ENCODE measurements at regions not wholly inside any gene's neighbourhood (a gene's known extent, or its start where the extent isn't known, plus 50 kb on each side); places are given as distances from the start of the nearest gene placed in this dataset.

- intact Hi-C loops (cut with DNase I): no loop called here
- no peak for TF ChIP-seq CTCF (IDR thresholded peaks at IDR 0.05)
- no peak overlapping the region for H3K9ac ChIP-seq (ENCODE audit: low read depth in 2 of 2, low read length in 2 of 2)
- H3K4me1 ChIP-seq: no peaks in the 10 kb centered on the region
- no peak for DNase-seq
- H3K36me3 ChIP-seq: no peaks in the 10 kb centered on the region
- no peak overlapping the region for H3K27ac ChIP-seq
- no peaks in the 10 kb centered on the region for H3K27me3 ChIP-seq
- H3K4me3 ChIP-seq: no peak overlapping the region
- no peaks in the 10 kb centered on the region for H3K9me3 ChIP-seq
Measured at GRCh38 chr12:105998561-105998960, 140.2 kb downstream of the NUAK1 start.

GRCh38 chr12:106000382-106001104 lies 138.2 kb downstream of the NUAK1 start:
- Histone ChIP-seq H3K4me1 (no peaks in the 10 kb centered on the region), H3K27ac (no peak overlapping the region), H3K9me3 (no peaks in the 10 kb centered on the region), H3K4me3 (no peak overlapping the region), H3K9ac (ENCODE audit: low read depth in 2 of 2, low read length in 2 of 2) (no peak overlapping the region), H3K36me3 (no peaks in the 10 kb centered on the region), H3K27me3 (no peaks in the 10 kb centered on the region)
- intact Hi-C loops (cut with DNase I): no loop called here
- no peak for DNase-seq
- no peak for TF ChIP-seq CTCF (IDR thresholded peaks at IDR 0.05)

- Histone ChIP-seq H3K27me3 (no peaks in the 10 kb centered on the region), H3K36me3 (no peaks in the 10 kb centered on the region), H3K4me1 (no peaks in the 10 kb centered on the region), H3K9ac (ENCODE audit: low read depth in 2 of 2, low read length in 2 of 2) (no peak overlapping the region), H3K4me3 (no peak overlapping the region), H3K27ac (no peak overlapping the region), H3K9me3 (no peaks in the 10 kb centered on the region)
- no peak for TF ChIP-seq CTCF (IDR thresholded peaks at IDR 0.05)
- DNase-seq: no peak
- intact Hi-C loops (cut with DNase I): no loop called here
Measured at GRCh38 chr12:106001105-106001836, 137.5 kb downstream of the NUAK1 start.

GRCh38 chr12:106001837-106002218 lies 136.9 kb downstream of the NUAK1 start:
- H3K4me1 ChIP-seq: no peaks in the 10 kb centered on the region
- DNase-seq: no peak
- intact Hi-C loops (cut with DNase I): no loop called here
- H3K27ac ChIP-seq: no peak overlapping the region
- no peaks in the 10 kb centered on the region for H3K36me3 ChIP-seq
- no peak overlapping the region for H3K9ac ChIP-seq (ENCODE audit: low read depth in 2 of 2, low read length in 2 of 2)
- TF ChIP-seq CTCF (IDR thresholded peaks at IDR 0.05): no peak
- no peak overlapping the region for H3K4me3 ChIP-seq
- no peaks in the 10 kb centered on the region for H3K9me3 ChIP-seq
- H3K27me3 ChIP-seq: no peaks in the 10 kb centered on the region

GRCh38 chr12:106003297-106003696 lies 135.5 kb downstream of the NUAK1 start:
- no peak overlapping the region for H3K27ac ChIP-seq
- no peak overlapping the region for H3K4me3 ChIP-seq
- H3K9ac ChIP-seq (ENCODE audit: low read depth in 2 of 2, low read length in 2 of 2): no peak overlapping the region
- no peak for DNase-seq
- intact Hi-C loops (cut with DNase I): no loop called here
- no peaks in the 10 kb centered on the region for H3K36me3 ChIP-seq
- TF ChIP-seq CTCF (IDR thresholded peaks at IDR 0.05): no peak
- H3K4me1 ChIP-seq: no peaks in the 10 kb centered on the region
- no peaks in the 10 kb centered on the region for H3K27me3 ChIP-seq
- H3K9me3 ChIP-seq: no peaks in the 10 kb centered on the region

Data from colonic mucosa (tissue), 4 donors.